Stomach (tissue), 8 donors: ENCODE measurements at regions not wholly inside any gene's neighbourhood (a gene's known extent, or its start where the extent isn't known, plus 50 kb on each side); places are given as distances from the start of the nearest gene placed in this dataset.

Experiments used
- DNase-seq, 2 donors: peaks; one replicate each; pipeline versions ENCODE4 v3.0.0 to v3.0.0-alpha.2; 2013 to 2019
- H3K27ac ChIP-seq, 5 donors: fragments of 200-600 bp in 4 of 5; sonication (generic) in 4 of 5; one replicate each; pipeline ENCODE4 v1.5.1; 2013 to 2019; ENCODE audit warnings: mild to moderate bottlenecking in 1 of 5, moderate library complexity in 1 of 5
- H3K27me3 ChIP-seq, 3 donors: fragments of 200-600 bp; sonication (generic); one replicate each; pipeline ENCODE4 v1.5.1; 2017 to 2019; ENCODE audit warnings: mixed run types in 1 of 3
- H3K36me3 ChIP-seq, 4 donors: fragments of 200-600 bp; sonication (generic); 1 replicate in 3 of 4; 2 replicates in 1 of 4; pipeline ENCODE4 v1.5.1; 2016 to 2019
- H3K4me1 ChIP-seq, 4 donors: fragments of 200-600 bp; sonication (generic); one replicate each; pipeline ENCODE4 v1.5.1; 2016 to 2019
- H3K4me3 ChIP-seq, 4 donors: fragments of 200-600 bp; sonication (generic) in 3 of 4; one replicate each; pipeline ENCODE4 v1.5.1; 2016 to 2019; ENCODE audit warnings: mild to moderate bottlenecking in 1 of 4
- H3K9me3 ChIP-seq, 4 donors: fragments of 200-600 bp; sonication (generic); one replicate each; pipeline ENCODE4 v1.5.1; 2016 to 2019
- CTCF ChIP-seq, 7 experiments: fragments of 450-650 bp in 4 of 7; fragments of 200-600 bp in 3 of 7; sonication (generic) in 3 of 7; IDR thresholded peaks; one replicate each; pipeline ENCODE4 v1.5.1; 2016 to 2019; ENCODE audit warnings: antibody characterized with exemption in 7 of 7, control low read depth in 2 of 7, mild to moderate bottlenecking in 1 of 7
- EP300 ChIP-seq: sonication (generic); formaldehyde crosslinking; IDR thresholded peaks from one replicate; pipeline ENCODE4 v1.6.1; 2017; ENCODE audit warnings: antibody characterized with exemption
- POLR2A ChIP-seq, 4 donors: fragments of 450-650 bp; IDR thresholded peaks; one replicate each; pipeline ENCODE4 v1.6.1; 2016; ENCODE audit warnings: antibody characterized with exemption in 4 of 4, control low read depth in 2 of 4, mild to moderate bottlenecking in 1 of 4, moderate library complexity in 1 of 4
- POLR2AphosphoS5 ChIP-seq, 3 donors: sonication (generic); formaldehyde crosslinking; IDR thresholded peaks; one replicate each; pipeline ENCODE4 v1.6.1; 2016; ENCODE audit warnings: antibody characterized with exemption in 3 of 3
- WGBS, 5 donors: extraction: QIAGEN DNeasy Blood & Tissue Kit in 3 of 5; methylation state at CpG; one replicate each; pipeline versions ENCODE4 v1.1.5 to v1.1.7; 2013 to 2018; 5-methylcytosine and 5-hydroxymethylcytosine counted together
- intact Hi-C: fragments of 100-400 bp; cut with DNase I; formaldehyde crosslinking; loops from one replicate; pipeline ENCODE4 v1.15.1; 2023; ENCODE audit warnings: low total_unique reads
- donor health status: healthy with polysubstance abuse.
- donor health status: Bipolar disorder and iron deficiency.
- donor health status: healthy.

GRCh38 chr4:41430792-41431191 lies 107.2 kb upstream of the LIMCH1 start:
- Histone ChIP-seq H3K36me3 (no peaks in the 10 kb centered on the region), H3K27me3 (no peaks in the 10 kb centered on the region), H3K4me3 (no peak overlapping the region), H3K4me1 (peaks cover 5 to 31% (median 16%) of the 10 kb centered on the region in 4 donors), H3K9me3 (no peaks in the 10 kb centered on the region), H3K27ac (no peak overlapping the region)
- intact Hi-C loops = no loop called here
- DNase-seq = no peak
- TF ChIP-seq POLR2A (IDR thresholded peaks at IDR 0.05) = no peak
- TF ChIP-seq POLR2AphosphoS5 (IDR thresholded peaks at IDR 0.05) = no peak
- no peak for TF ChIP-seq CTCF (IDR thresholded peaks at IDR 0.05)
- no peak for TF ChIP-seq EP300
- WGBS, 5 donors = 64 to 83% (median 79%) methylated on average over 1 of the region's 1 CpG

- Histone ChIP-seq H3K27me3 (no peaks in the 10 kb centered on the region), H3K9me3 (no peaks in the 10 kb centered on the region), H3K36me3 (no peaks in the 10 kb centered on the region), H3K4me1 (peaks cover 5 to 29% (median 16%) of the 10 kb centered on the region in 4 donors), H3K27ac (no peak overlapping the region), H3K4me3 (no peak overlapping the region)
- WGBS, 5 donors = 85 to 100% (median 94%) methylated on average over 1 of the region's 1 CpG
- intact Hi-C loops = no loop called here
- TF ChIP-seq EP300 (no peak), POLR2AphosphoS5 (IDR thresholded peaks at IDR 0.05) (no peak)
- DNase-seq = no peak
Observed at GRCh38 chr4:41431276-41431675, 106.7 kb upstream of the LIMCH1 start.

GRCh38 chr4:41432219-41432618 lies 105.7 kb upstream of the LIMCH1 start:
- H3K36me3 ChIP-seq = no peaks in the 10 kb centered on the region
- H3K27ac ChIP-seq = no peak overlapping the region
- no peaks in the 10 kb centered on the region for H3K9me3 ChIP-seq
- H3K4me3 ChIP-seq = no peak overlapping the region
- no peaks in the 10 kb centered on the region for H3K27me3 ChIP-seq
- no peak for DNase-seq
- H3K4me1 ChIP-seq = peaks cover 5 to 26% (median 15%) of the 10 kb centered on the region in 4 donors
- intact Hi-C loops = no loop called here
- TF ChIP-seq CTCF (IDR thresholded peaks at IDR 0.05) (no peak), POLR2A (IDR thresholded peaks at IDR 0.05) (no peak), EP300 (no peak), POLR2AphosphoS5 (IDR thresholded peaks at IDR 0.05) (no peak)
- 79 to 89% (median 87%) methylated on average over 2 of the region's 2 CpGs for WGBS, 5 donors

DNA sequence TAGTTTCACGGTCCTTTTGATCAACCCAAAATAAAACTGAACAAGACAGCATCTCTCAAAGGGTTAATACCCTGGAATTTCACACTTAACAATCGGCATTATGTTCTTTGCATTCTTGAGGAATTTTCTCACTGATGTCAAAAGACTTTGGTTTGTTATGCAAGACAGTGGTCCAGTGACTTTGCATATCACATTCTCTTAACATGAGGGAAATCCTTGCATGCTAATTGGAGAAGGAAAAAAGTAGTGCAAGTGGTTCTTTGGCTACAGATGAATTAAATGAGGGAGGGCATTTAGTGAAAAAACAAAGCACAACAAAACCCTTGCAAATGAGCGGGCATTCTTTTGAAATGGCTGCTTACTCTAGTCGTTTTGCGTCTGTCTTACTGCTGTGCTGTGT lies 105.1 kb upstream of the LIMCH1 start:
- intact Hi-C loops = no loop called here
- H3K9me3 ChIP-seq = no peaks in the 10 kb centered on the region
- no peaks in the 10 kb centered on the region for H3K27me3 ChIP-seq
- no peak for TF ChIP-seq CTCF (IDR thresholded peaks at IDR 0.05)
- TF ChIP-seq POLR2AphosphoS5 (IDR thresholded peaks at IDR 0.05) = no peak
- no peak for TF ChIP-seq POLR2A (IDR thresholded peaks at IDR 0.05)
- TF ChIP-seq EP300 = no peak
- WGBS, 5 donors = 71 to 75% (median 74%) methylated on average over 5 of the region's 5 CpGs
- DNase-seq = no peak
- H3K4me3 ChIP-seq = no peak overlapping the region
- no peak overlapping the region for H3K27ac ChIP-seq
- peaks cover 5 to 26% (median 13%) of the 10 kb centered on the region in 4 donors for H3K4me1 ChIP-seq
- H3K36me3 ChIP-seq = no peaks in the 10 kb centered on the region

- H3K27ac ChIP-seq = no peak overlapping the region
- no peaks in the 10 kb centered on the region for H3K9me3 ChIP-seq
Observed at GRCh38 chr4:41433361-41433760, 104.6 kb upstream of the LIMCH1 start.

More at GRCh38 chr4:41433361-41433760, 104.6 kb upstream of the LIMCH1 start:
- WGBS, 5 donors = 69 to 87% (median 82%) methylated on average over 3 of the region's 3 CpGs
- no peak overlapping the region for H3K4me3 ChIP-seq
- H3K4me1 ChIP-seq = peaks cover 2 to 22% (median 10%) of the 10 kb centered on the region in 4 donors
- no peak for TF ChIP-seq POLR2A (IDR thresholded peaks at IDR 0.05)
- TF ChIP-seq CTCF (IDR thresholded peaks at IDR 0.05) = no peak
- no peak for TF ChIP-seq EP300
- TF ChIP-seq POLR2AphosphoS5 (IDR thresholded peaks at IDR 0.05) = no peak
- no peaks in the 10 kb centered on the region for H3K36me3 ChIP-seq
- no peaks in the 10 kb centered on the region for H3K27me3 ChIP-seq
- intact Hi-C loops = no loop called here
- DNase-seq = no peak
